ENCODE measurements at regions not wholly inside any gene's neighbourhood (a gene's known extent, or its start where the extent isn't known, plus 50 kb on each side); places are given as distances from the start of the nearest gene placed in this dataset.

GRCh38 chr12:88706286-88706685 lies 126.0 kb upstream of the KITLG start:
- Histone ChIP-seq H3K4me1 (no peaks in the 10 kb centered on the region), H3K27me3 (no peaks in the 10 kb centered on the region), H3K36me3 (no peaks in the 10 kb centered on the region), H3K9me3 (peaks cover 0 to 7% of the 10 kb centered on the region in 2 donors), H3K4me3 (no peak overlapping the region), H3K27ac (no peak overlapping the region)
- no peak for TF ChIP-seq POLR2A (IDR thresholded peaks at IDR 0.05)
- no peak for TF ChIP-seq CTCF (IDR thresholded peaks at IDR 0.05)
- intact Hi-C loops (cut with DNase I; ENCODE audit: low total_unique reads) = no loop called here
- no peak for DNase-seq

GRCh38 chr12:88703790-88704189 lies 123.5 kb upstream of the KITLG start:
- TF ChIP-seq CTCF (IDR thresholded peaks at IDR 0.05) = no peak
- TF ChIP-seq POLR2A (IDR thresholded peaks at IDR 0.05) = no peak
- H3K27me3 ChIP-seq = no peaks in the 10 kb centered on the region
- DNase-seq = no peak
- H3K4me3 ChIP-seq = no peak overlapping the region
- intact Hi-C loops (cut with DNase I; ENCODE audit: low total_unique reads) = no loop called here
- no peaks in the 10 kb centered on the region for H3K4me1 ChIP-seq
- no peaks in the 10 kb centered on the region for H3K36me3 ChIP-seq
- H3K9me3 ChIP-seq = peaks cover 0 to 7% of the 10 kb centered on the region in 2 donors
- no peak overlapping the region for H3K27ac ChIP-seq

GRCh38 chr12:88698471-88698870 lies 118.2 kb upstream of the KITLG start:
- no peak overlapping the region for H3K27ac ChIP-seq
- no peak overlapping the region for H3K4me3 ChIP-seq
- no peak for TF ChIP-seq CTCF (IDR thresholded peaks at IDR 0.05)
- TF ChIP-seq POLR2A (IDR thresholded peaks at IDR 0.05) = no peak
- H3K4me1 ChIP-seq = no peaks in the 10 kb centered on the region
- DNase-seq = no peak
- H3K36me3 ChIP-seq = no peaks in the 10 kb centered on the region
- H3K27me3 ChIP-seq = no peaks in the 10 kb centered on the region
- H3K9me3 ChIP-seq = no peaks in the 10 kb centered on the region
- intact Hi-C loops (cut with DNase I; ENCODE audit: low total_unique reads) = no loop called here

- no peak overlapping the region for H3K4me3 ChIP-seq
- no peak overlapping the region for H3K27ac ChIP-seq
- H3K9me3 ChIP-seq = no peaks in the 10 kb centered on the region
- intact Hi-C loops (cut with DNase I; ENCODE audit: low total_unique reads) = no loop called here
- H3K27me3 ChIP-seq = no peaks in the 10 kb centered on the region
- TF ChIP-seq POLR2A (IDR thresholded peaks at IDR 0.05) (no peak), CTCF (IDR thresholded peaks at IDR 0.05) (no peak)
- DNase-seq = no peak
- no peaks in the 10 kb centered on the region for H3K4me1 ChIP-seq
- H3K36me3 ChIP-seq = no peaks in the 10 kb centered on the region
Measured at GRCh38 chr12:88693837-88694445, 113.7 kb upstream of the KITLG start.

GRCh38 chr12:88691811-88692210 lies 111.5 kb upstream of the KITLG start:
- Histone ChIP-seq H3K4me1 (no peaks in the 10 kb centered on the region), H3K27ac (no peak overlapping the region), H3K36me3 (no peaks in the 10 kb centered on the region), H3K4me3 (no peak overlapping the region), H3K9me3 (no peaks in the 10 kb centered on the region), H3K27me3 (no peaks in the 10 kb centered on the region)
- no peak for DNase-seq
- TF ChIP-seq POLR2A (IDR thresholded peaks at IDR 0.05) = no peak
- TF ChIP-seq CTCF (IDR thresholded peaks at IDR 0.05) = no peak
- intact Hi-C loops (cut with DNase I; ENCODE audit: low total_unique reads) = no loop called here
